ENCODE measurements at regions not wholly inside any gene's neighbourhood (a gene's known extent, or its start where the extent isn't known, plus 50 kb on each side); places are given as distances from the start of the nearest gene placed in this dataset.
"Not testable (repeated sequence)": the region's sequence is repeated elsewhere in the genome, so short reads cannot be mapped to it uniquely, and the experiment has no call there.

DNA sequence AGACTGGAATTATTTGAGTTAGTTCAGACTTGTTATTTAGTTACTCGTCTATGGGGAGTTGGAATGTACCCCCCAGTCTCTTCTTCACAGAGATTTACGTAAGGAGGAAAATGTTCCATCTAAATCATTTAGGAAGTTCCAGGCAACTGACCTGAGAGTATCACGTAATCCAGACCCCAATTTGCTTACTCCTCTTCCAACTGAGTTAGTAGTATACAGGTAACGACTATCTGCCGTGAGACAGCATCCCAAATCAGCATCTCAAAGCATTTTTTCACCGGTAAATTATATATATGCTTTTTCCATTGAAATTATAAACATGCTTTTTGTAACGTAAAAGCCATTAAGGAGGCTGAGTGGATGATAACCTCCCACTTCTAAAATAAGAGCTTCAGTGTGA lies 214.3 kb upstream of the WSB1 start:
- ATAC-seq (replicated peaks) (no peak), DNase-seq (no peak)
- H3K4me3 Mint-ChIP-seq, result no peak overlapping the region
- no peaks in the 10 kb centered on the region for H3K4me1 Mint-ChIP-seq (ENCODE audit: low read depth in 2 of 2)
- H3K9me3 Mint-ChIP-seq, result no peaks in the 10 kb centered on the region
- no peaks in the 10 kb centered on the region for H3K36me3 Mint-ChIP-seq (ENCODE audit: insufficient read depth)
- no peak overlapping the region for H3K27ac Mint-ChIP-seq
- peaks cover 30 to 48% of the 10 kb centered on the region in 2 donors for H3K27me3 Mint-ChIP-seq

- Mint-ChIP-seq H3K4me3 (no peak overlapping the region), H3K4me1 (ENCODE audit: low read depth in 2 of 2) (no peaks in the 10 kb centered on the region), H3K27ac (no peak overlapping the region), H3K27me3 (peaks cover 21 to 37% of the 10 kb centered on the region in 2 donors), H3K9me3 (no peaks in the 10 kb centered on the region), H3K36me3 (ENCODE audit: insufficient read depth) (no peaks in the 10 kb centered on the region)
- DNase-seq (no peak), ATAC-seq (replicated peaks) (no peak)
Measured at GRCh38 chr17:27081002-27081638, 212.8 kb upstream of the WSB1 start.

- H3K36me3 Mint-ChIP-seq (ENCODE audit: insufficient read depth), result no peaks in the 10 kb centered on the region
- no peaks in the 10 kb centered on the region for H3K9me3 Mint-ChIP-seq
- no peaks in the 10 kb centered on the region for H3K4me1 Mint-ChIP-seq (ENCODE audit: low read depth in 2 of 2)
- no peak overlapping the region for H3K27ac Mint-ChIP-seq
- DNase-seq (no peak), ATAC-seq (replicated peaks) (no peak)
- peaks cover 19 to 31% of the 10 kb centered on the region in 2 donors for H3K27me3 Mint-ChIP-seq
- H3K4me3 Mint-ChIP-seq, result no peak overlapping the region
Measured at GRCh38 chr17:27082023-27082774, 211.7 kb upstream of the WSB1 start.

- Mint-ChIP-seq H3K27ac (no peak overlapping the region), H3K36me3 (ENCODE audit: insufficient read depth) (no peaks in the 10 kb centered on the region), H3K4me1 (ENCODE audit: low read depth in 2 of 2) (no peaks in the 10 kb centered on the region), H3K27me3 (peaks cover 19 to 30% of the 10 kb centered on the region in 2 donors), H3K4me3 (no peak overlapping the region), H3K9me3 (no peaks in the 10 kb centered on the region)
- no peak for ATAC-seq (replicated peaks)
- no peak for DNase-seq
Measured at GRCh38 chr17:27082775-27083154, 211.1 kb upstream of the WSB1 start.

GRCh38 chr17:27083408-27084185 lies 210.3 kb upstream of the WSB1 start:
- H3K9me3 Mint-ChIP-seq, result no peaks in the 10 kb centered on the region
- DNase-seq, result no peak
- no peaks in the 10 kb centered on the region for H3K36me3 Mint-ChIP-seq (ENCODE audit: insufficient read depth)
- no peak overlapping the region for H3K27ac Mint-ChIP-seq
- no peak overlapping the region for H3K4me3 Mint-ChIP-seq
- no peak for ATAC-seq (replicated peaks)
- H3K4me1 Mint-ChIP-seq (ENCODE audit: low read depth in 2 of 2), result no peaks in the 10 kb centered on the region
- peaks cover 12 to 25% of the 10 kb centered on the region in 2 donors for H3K27me3 Mint-ChIP-seq

DNA sequence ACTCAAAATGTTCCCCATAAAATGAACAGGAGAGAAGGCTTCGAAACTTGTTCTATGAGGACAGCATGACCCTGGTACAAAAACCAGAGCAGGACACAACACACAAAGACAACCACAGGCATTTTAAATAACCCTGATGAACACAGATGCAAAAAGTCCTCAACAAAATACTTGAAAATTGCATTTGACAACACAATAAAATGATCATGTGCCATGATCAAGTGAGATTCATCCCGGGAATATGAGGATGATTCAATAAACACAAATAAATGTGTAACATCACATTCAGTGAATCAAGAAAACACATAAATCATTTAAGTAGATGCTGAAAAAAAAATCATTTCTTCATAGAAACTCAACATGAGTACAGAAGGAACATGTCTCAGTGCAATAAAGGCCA lies 208.4 kb upstream of the WSB1 start:
- H3K9me3 Mint-ChIP-seq, result peaks cover 3 to 9% of the 10 kb centered on the region in 2 donors
- ATAC-seq (replicated peaks) (no peak), DNase-seq (no peak)
- no peaks in the 10 kb centered on the region for H3K4me1 Mint-ChIP-seq (ENCODE audit: low read depth in 2 of 2)
- H3K27me3 Mint-ChIP-seq, result peaks cover 22 to 37% of the 10 kb centered on the region in 2 donors
- H3K36me3 Mint-ChIP-seq (ENCODE audit: insufficient read depth), result no peaks in the 10 kb centered on the region
- H3K4me3 Mint-ChIP-seq, result no peak overlapping the region
- no peak overlapping the region for H3K27ac Mint-ChIP-seq

GRCh38 chr17:27086526-27086925 lies 207.4 kb upstream of the WSB1 start:
- ATAC-seq (replicated peaks), result no peak
- no peak for DNase-seq
- Mint-ChIP-seq H3K27me3 (peaks cover 29 to 45% of the 10 kb centered on the region in 2 donors), H3K36me3 (ENCODE audit: insufficient read depth) (no peaks in the 10 kb centered on the region), H3K4me1 (ENCODE audit: low read depth in 2 of 2) (no peaks in the 10 kb centered on the region), H3K4me3 (no peak overlapping the region), H3K9me3 (peaks cover 3 to 9% of the 10 kb centered on the region in 2 donors), H3K27ac (no peak overlapping the region)

DNA sequence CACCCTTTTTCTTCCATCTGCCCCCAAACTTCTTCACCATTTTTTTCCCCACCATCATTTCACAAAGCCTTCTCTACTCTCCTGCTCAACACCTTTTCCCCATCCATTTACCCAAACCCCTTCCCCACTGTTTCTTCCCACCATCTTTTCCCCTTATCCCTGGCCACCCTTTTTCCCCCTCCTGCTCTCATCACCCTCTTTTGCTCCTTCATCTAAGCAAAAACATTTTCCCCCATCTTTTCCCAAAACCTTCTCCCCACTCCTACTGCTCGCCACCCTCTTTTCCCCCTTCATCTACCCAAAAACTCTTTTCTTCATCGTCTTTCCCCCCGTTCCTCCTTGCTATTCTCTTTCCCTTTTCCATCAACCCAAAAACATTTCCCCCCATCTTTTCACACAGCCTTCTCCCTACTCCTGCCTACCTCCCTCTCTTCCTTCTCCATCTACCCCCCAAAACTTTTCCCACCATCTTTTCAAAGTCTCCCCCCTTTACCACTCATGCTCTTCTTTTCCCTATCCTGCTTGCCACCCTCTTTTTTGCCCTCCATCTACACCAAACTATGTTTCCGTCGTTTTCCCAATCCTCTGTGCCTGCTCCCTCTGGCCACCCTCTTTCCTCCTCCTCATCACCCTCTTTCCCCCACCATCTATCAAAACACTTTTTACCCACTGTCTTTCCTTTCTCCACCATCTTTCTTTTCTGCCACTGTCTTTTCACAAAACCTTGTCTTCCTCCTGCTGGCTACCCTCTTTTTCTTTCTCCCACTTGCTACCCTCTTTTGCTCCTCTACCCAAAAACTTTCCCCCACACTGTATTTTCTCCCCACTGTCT lies 205.8 kb upstream of the WSB1 start:
- ATAC-seq (replicated peaks) (no peak), DNase-seq (no peak)
- no peak overlapping the region for H3K27ac Mint-ChIP-seq
- no peak overlapping the region for H3K4me3 Mint-ChIP-seq
- no peaks in the 10 kb centered on the region for H3K4me1 Mint-ChIP-seq (ENCODE audit: low read depth in 2 of 2)
- H3K9me3 Mint-ChIP-seq, result peaks cover 3 to 9% of the 10 kb centered on the region in 2 donors
- peaks cover 32 to 33% of the 10 kb centered on the region in 2 donors for H3K27me3 Mint-ChIP-seq
- no peaks in the 10 kb centered on the region for H3K36me3 Mint-ChIP-seq (ENCODE audit: insufficient read depth)

GRCh38 chr17:27088767-27089078 lies 205.2 kb upstream of the WSB1 start:
- H3K4me3 Mint-ChIP-seq, result no peak overlapping the region
- H3K9me3 Mint-ChIP-seq, result peaks cover 3 to 9% of the 10 kb centered on the region in 2 donors
- H3K27ac Mint-ChIP-seq, result no peak overlapping the region
- DNase-seq (no peak), ATAC-seq (replicated peaks) (no peak)
- no peaks in the 10 kb centered on the region for H3K36me3 Mint-ChIP-seq (ENCODE audit: insufficient read depth)
- H3K4me1 Mint-ChIP-seq (ENCODE audit: low read depth in 2 of 2), result no peaks in the 10 kb centered on the region
- H3K27me3 Mint-ChIP-seq, result peaks cover 27 to 32% of the 10 kb centered on the region in 2 donors

GRCh38 chr17:27089079-27089928 lies 204.6 kb upstream of the WSB1 start:
- H3K4me3 Mint-ChIP-seq; ATAC-seq (replicated peaks); H3K27ac Mint-ChIP-seq; H3K36me3 Mint-ChIP-seq (ENCODE audit: insufficient read depth); H3K4me1 Mint-ChIP-seq (ENCODE audit: low read depth in 2 of 2); H3K9me3 Mint-ChIP-seq; DNase-seq: not testable (repeated sequence)
- H3K27me3 Mint-ChIP-seq, result peaks cover 26 to 27% of the 10 kb centered on the region in 2 donors

DNA sequence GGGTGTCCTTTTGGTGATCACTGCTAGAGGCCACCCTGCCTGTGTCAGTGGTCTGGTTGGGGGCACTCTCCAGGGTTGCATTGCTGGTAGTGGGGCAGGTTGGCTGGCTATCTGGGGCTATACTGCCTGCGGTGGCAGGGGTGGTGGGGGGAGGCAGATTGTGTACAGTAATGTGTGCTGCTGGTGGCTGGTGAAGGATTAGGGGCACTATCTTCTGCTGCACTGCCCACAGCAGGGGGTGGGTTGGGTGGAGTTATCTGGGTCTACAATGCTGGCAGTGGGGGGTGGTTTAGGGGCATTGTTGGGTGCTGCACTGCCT lies 204.0 kb upstream of the WSB1 start:
- ATAC-seq (replicated peaks), result no peak
- no peaks in the 10 kb centered on the region for H3K36me3 Mint-ChIP-seq (ENCODE audit: insufficient read depth)
- peaks cover 3 to 9% of the 10 kb centered on the region in 2 donors for H3K9me3 Mint-ChIP-seq
- no peak overlapping the region for H3K27ac Mint-ChIP-seq
- H3K4me1 Mint-ChIP-seq (ENCODE audit: low read depth in 2 of 2), result no peaks in the 10 kb centered on the region
- no peak for DNase-seq
- H3K4me3 Mint-ChIP-seq, result no peak overlapping the region
- peaks cover 26 to 27% of the 10 kb centered on the region in 2 donors for H3K27me3 Mint-ChIP-seq

DNA sequence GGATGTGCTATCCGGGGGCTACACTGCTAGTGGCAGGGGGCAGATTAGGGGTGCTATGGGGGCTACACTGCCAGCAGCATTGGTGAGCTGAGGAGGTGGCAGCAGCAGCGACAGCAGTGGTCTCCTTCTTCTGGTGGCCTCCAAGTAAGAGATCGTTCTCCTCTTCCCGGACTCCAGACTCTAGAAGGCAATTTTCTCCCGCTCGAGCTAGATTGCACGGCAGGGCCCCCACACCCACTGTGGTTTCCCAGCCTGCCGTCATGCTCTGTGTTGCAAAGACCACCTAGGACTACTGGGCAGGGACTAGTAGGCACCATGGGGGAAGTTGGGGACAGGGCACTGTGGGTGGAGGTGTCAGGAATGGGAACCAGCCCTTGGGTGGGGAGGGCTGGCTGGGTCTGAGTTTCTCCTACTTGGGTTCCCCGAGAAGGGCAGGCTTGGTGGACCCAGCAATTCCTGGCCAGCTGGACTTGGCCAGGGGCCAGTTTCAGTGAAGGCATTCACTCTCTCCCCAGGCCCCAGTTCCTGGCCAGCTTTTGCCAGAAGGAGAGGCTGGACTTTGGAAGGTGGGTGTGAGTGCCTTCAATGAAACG lies 203.4 kb upstream of the WSB1 start:
- peaks cover 26 to 27% of the 10 kb centered on the region in 2 donors for H3K27me3 Mint-ChIP-seq
- H3K4me3 Mint-ChIP-seq; H3K4me1 Mint-ChIP-seq (ENCODE audit: low read depth in 2 of 2); ATAC-seq (replicated peaks); DNase-seq; H3K27ac Mint-ChIP-seq; H3K36me3 Mint-ChIP-seq (ENCODE audit: insufficient read depth); H3K9me3 Mint-ChIP-seq: not testable (repeated sequence)
